Nephron progenitor cell (in vitro differentiated cells): ENCODE measurements at regions not wholly inside any gene's neighbourhood (a gene's known extent, or its start where the extent isn't known, plus 50 kb on each side); places are given as distances from the start of the nearest gene placed in this dataset.

ENCODE experiments used
- DNase-seq: peaks from one replicate; pipeline ENCODE4 v3.0.0; 2021
- H3K27ac Mint-ChIP-seq: 2 replicates; pipeline ENCODE4 v1.8.0; 2021; ENCODE audit warnings: mild to moderate bottlenecking, moderate library complexity, mixed read lengths
- H3K27me3 Mint-ChIP-seq: 2 replicates; pipeline ENCODE4 v1.8.0; 2021; ENCODE audit warnings: mild to moderate bottlenecking, low read depth, mixed read lengths; ENCODE audit not compliant: poor library complexity
- H3K36me3 Mint-ChIP-seq: 2 replicates; pipeline ENCODE4 v1.8.0; 2021; ENCODE audit warnings: low read depth, mixed read lengths
- H3K4me1 Mint-ChIP-seq: 2 replicates; pipeline ENCODE4 v1.8.0; 2021; ENCODE audit warnings: mixed read lengths
- H3K4me3 Mint-ChIP-seq: 2 replicates; pipeline ENCODE4 v1.8.0; 2021; ENCODE audit warnings: mild to moderate bottlenecking, moderate library complexity, mixed read lengths
- H3K9me3 Mint-ChIP-seq: 2 replicates; pipeline ENCODE4 v1.8.0; 2021; ENCODE audit warnings: mild to moderate bottlenecking, moderate library complexity, mixed read lengths
- TF ChIP-seq, protein P1 (sequence below): fragments of 200-600 bp; sonication (generic); IDR thresholded peaks from 2 replicates; pipeline ENCODE4 v1.5.0; 2021; ENCODE audit warnings: antibody characterized with exemption

DNA sequence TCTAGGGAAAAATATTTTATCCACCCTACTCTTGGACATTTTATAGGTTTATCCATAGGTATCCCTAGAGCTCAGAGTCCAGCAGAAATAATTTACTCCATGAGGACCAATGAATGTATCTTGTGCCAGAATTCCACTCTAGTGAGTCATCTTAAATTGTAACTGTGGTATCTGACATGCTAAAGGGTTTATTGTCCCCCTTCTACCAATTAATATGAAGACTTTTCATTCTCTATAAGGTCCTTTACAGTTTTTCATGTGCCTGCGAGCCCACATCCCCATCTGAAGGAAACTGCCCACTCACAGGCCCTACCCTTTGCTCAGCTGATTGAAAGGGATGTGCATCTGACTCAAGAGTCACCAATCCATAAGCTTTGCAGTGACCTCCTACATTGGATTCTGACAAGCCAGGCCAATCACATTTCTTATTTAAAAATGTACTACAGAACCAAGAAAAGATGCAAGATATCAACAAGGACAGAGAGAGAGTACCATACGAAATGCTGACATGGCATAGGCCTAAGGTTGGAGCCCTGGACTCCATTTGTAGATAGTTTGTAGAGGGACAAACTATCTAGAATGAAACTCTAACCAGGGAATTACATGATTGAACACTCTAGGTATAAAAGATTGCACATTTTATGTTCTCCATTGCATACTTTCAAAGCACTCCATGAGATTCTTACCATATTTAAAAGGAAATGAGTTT, 93.4 kb upstream of the DEFB112 start:
- DNase-seq, result no peak
- Mint-ChIP-seq H3K27me3 (no peaks in the 10 kb centered on the region), H3K4me3 (no peak overlapping the region), H3K9me3 (no peaks in the 10 kb centered on the region), H3K36me3 (no peaks in the 10 kb centered on the region), H3K27ac (no peak overlapping the region), H3K4me1 (no peaks in the 10 kb centered on the region)
- TF ChIP-seq, protein P1, sequence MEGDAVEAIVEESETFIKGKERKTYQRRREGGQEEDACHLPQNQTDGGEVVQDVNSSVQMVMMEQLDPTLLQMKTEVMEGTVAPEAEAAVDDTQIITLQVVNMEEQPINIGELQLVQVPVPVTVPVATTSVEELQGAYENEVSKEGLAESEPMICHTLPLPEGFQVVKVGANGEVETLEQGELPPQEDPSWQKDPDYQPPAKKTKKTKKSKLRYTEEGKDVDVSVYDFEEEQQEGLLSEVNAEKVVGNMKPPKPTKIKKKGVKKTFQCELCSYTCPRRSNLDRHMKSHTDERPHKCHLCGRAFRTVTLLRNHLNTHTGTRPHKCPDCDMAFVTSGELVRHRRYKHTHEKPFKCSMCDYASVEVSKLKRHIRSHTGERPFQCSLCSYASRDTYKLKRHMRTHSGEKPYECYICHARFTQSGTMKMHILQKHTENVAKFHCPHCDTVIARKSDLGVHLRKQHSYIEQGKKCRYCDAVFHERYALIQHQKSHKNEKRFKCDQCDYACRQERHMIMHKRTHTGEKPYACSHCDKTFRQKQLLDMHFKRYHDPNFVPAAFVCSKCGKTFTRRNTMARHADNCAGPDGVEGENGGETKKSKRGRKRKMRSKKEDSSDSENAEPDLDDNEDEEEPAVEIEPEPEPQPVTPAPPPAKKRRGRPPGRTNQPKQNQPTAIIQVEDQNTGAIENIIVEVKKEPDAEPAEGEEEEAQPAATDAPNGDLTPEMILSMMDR, result no peak

DNA sequence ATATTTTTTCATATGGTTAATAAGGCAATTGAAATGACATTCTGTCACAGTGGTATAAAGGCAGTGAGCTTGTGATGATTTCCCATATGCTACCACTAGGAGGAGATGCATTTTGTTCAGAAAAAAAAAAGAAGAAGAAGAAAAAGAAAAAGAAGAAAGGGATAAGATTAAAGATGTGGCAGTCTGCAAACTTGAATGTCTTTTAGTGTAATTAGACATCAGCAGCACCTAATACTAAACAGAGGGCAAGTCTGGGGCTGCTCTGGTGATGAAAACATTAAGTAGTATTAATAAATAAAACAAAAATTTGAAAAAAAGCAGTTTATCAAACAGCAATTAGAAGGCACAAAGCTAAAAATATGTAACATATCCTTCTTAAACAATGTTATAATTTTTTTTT, 95.4 kb upstream of the DEFB112 start:
- Mint-ChIP-seq H3K4me3 (no peak overlapping the region), H3K9me3 (peaks cover 3% of the 10 kb centered on the region), H3K4me1 (no peaks in the 10 kb centered on the region), H3K27ac (no peak overlapping the region), H3K27me3 (no peaks in the 10 kb centered on the region), H3K36me3 (no peaks in the 10 kb centered on the region)
- TF ChIP-seq, protein P1, result peak; percentile 62
- DNase-seq, result no peak

DNA sequence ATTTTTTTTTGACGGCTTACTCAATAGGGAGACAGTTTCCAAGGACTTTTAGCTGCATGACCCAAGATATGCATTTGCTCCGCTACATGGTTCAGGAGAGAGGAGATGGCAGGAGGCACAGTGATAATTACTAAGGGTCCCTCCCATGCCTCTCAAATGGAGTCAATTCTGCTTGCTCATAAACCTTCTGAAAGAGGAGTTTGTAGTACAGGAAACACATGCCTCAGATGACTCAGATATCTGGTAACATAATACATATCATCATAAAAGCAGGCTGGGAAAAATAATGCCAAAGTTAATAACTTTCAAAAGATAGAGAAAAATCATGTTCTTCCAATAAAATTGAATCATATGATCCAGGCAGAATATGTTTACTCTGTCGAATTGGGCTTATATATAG, 97.6 kb upstream of the DEFB112 start:
- TF ChIP-seq, protein P1, result no peak
- Mint-ChIP-seq H3K27ac (no peak overlapping the region), H3K4me3 (no peak overlapping the region), H3K36me3 (no peaks in the 10 kb centered on the region), H3K27me3 (no peaks in the 10 kb centered on the region), H3K9me3 (peaks cover 3% of the 10 kb centered on the region), H3K4me1 (peaks cover 2% of the 10 kb centered on the region)
- no peak for DNase-seq

DNA sequence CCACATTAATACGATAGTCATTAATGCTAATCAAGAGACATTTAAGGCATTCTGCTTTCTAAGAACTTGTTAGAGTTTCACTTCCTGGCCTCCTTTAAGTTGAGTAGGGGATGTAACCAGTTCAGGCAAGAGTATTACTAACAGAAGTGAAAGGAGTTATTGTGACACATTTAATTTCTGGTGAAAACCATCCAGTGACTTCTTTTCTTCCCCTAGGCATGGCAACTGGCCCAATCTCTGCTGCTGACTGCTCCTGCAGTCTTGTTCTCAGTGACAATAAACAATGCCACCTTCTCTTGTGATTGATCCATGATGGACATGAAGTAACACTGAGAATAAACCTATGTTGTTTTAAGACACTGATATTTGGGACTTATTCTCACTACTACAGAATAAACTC, 130.9 kb upstream of the DEFB112 start:
- Mint-ChIP-seq H3K9me3 (no peaks in the 10 kb centered on the region), H3K27ac (no peak overlapping the region), H3K36me3 (no peaks in the 10 kb centered on the region), H3K27me3 (no peaks in the 10 kb centered on the region), H3K4me1 (no peaks in the 10 kb centered on the region), H3K4me3 (no peak overlapping the region)
- no peak for DNase-seq
- TF ChIP-seq, protein P1, result no peak

DNA sequence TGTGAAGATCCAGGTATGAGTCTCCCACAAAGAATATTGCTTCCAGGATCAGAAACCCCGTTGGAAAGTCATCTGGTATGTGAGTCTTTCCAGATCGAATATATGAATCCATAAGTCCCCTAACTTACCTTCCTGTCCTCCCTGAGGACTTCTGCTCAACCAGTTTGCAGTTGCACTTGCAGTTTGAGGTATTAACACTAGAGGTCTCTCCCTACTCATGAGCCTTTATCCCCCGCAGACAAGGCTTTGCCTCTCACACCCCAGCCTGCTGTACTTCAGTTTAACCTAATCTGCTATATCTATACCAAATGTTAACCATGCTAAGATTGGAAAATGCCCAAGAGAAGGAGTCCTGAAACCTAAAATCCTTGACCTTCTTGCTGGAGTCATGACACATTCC, 135.3 kb upstream of the DEFB112 start:
- TF ChIP-seq, protein P1, result peak; percentile 39
- no peak for DNase-seq
- Mint-ChIP-seq H3K4me1 (peaks cover 5% of the 10 kb centered on the region), H3K27ac (no peak overlapping the region), H3K4me3 (no peak overlapping the region), H3K27me3 (peaks cover 3% of the 10 kb centered on the region), H3K9me3 (no peaks in the 10 kb centered on the region), H3K36me3 (no peaks in the 10 kb centered on the region)

DNA sequence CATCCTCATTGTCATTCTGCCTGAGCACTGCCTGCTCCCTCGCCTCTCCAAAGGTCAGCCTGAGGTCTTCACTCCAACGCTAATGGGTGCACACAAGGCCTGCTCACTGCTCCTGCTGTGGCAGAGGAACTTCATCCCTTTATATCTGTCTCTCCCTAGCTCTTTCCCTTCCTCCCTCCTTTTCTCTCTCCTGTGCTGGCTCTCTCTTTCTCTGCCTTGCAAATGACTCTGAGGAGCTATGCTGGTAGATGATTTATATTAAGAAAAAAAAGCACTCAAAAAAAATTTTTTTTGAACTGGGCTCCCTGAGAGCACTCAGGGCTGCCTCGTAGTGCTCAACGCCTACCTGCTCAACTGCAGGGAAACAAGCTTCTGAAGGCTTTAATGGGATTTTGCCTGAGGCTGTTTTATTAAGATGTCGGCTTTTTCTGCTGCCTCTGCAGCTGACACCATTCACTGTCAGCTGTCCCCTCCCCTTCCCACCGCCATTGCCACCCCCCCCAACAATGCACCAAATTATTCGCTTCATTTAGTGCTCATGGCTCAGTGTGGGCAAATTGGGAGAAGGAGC, 137.7 kb upstream of the DEFB112 start:
- H3K36me3 Mint-ChIP-seq, result no peaks in the 10 kb centered on the region
- no peak overlapping the region for H3K4me3 Mint-ChIP-seq
- peaks cover 3% of the 10 kb centered on the region for H3K27me3 Mint-ChIP-seq
- DNase-seq, result no peak
- peaks cover 5% of the 10 kb centered on the region for H3K4me1 Mint-ChIP-seq
- TF ChIP-seq, protein P1, result no peak
- H3K27ac Mint-ChIP-seq, result no peak overlapping the region
- no peaks in the 10 kb centered on the region for H3K9me3 Mint-ChIP-seq
